ENCODE measurements at regions not wholly inside any gene's neighbourhood (a gene's known extent, or its start where the extent isn't known, plus 50 kb on each side); places are given as distances from the start of the nearest gene placed in this dataset.

DNA sequence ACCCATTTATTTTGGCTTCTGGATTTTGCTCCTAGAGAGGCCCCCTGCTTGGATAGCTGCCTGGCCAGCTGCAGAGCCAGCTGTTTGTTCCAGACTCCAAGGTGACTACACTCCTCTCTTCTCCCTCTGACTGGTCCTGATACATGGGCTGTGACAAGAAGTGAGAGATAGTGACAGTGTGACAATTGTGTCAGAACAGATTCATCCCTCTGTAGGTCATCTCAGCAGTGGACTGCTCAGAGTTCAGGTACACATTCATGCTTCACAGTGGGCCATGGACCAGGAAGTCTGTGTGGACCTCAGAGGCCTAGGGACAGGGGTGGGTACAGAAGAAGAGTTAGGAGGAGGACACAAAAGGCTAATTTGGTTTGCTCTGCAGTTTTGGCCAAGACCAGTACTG lies 188.2 kb upstream of the MKLN1 start:
- H3K4me1 Mint-ChIP-seq (ENCODE audit: low read depth, unreplicated experiment): no peaks in the 10 kb centered on the region
- H3K27ac Mint-ChIP-seq (ENCODE audit: unreplicated experiment): no peak overlapping the region
- Histone ChIP-seq H3K36me3 (ENCODE audit: control insufficient read depth, insufficient read depth, low read length) (no peaks in the 10 kb centered on the region), H3K4me1 (no peaks in the 10 kb centered on the region), H3K27me3 (replicated peaks; ENCODE audit: control insufficient read depth, insufficient read depth, low read length) (no peaks in the 10 kb centered on the region), H3K9me3 (no peaks in the 10 kb centered on the region), H3K4me3 (ENCODE audit: low read depth, low read length) (no peak overlapping the region)
- TF ChIP-seq, protein P1, sequence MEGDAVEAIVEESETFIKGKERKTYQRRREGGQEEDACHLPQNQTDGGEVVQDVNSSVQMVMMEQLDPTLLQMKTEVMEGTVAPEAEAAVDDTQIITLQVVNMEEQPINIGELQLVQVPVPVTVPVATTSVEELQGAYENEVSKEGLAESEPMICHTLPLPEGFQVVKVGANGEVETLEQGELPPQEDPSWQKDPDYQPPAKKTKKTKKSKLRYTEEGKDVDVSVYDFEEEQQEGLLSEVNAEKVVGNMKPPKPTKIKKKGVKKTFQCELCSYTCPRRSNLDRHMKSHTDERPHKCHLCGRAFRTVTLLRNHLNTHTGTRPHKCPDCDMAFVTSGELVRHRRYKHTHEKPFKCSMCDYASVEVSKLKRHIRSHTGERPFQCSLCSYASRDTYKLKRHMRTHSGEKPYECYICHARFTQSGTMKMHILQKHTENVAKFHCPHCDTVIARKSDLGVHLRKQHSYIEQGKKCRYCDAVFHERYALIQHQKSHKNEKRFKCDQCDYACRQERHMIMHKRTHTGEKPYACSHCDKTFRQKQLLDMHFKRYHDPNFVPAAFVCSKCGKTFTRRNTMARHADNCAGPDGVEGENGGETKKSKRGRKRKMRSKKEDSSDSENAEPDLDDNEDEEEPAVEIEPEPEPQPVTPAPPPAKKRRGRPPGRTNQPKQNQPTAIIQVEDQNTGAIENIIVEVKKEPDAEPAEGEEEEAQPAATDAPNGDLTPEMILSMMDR (IDR thresholded peaks at IDR 0.05; ENCODE audit: insufficient read depth in 1 of 2, low read depth in 1 of 2, low read length in 1 of 2, severe bottlenecking in 1 of 2, unreplicated experiment in 1 of 2): no peak
- ChIA-PET CTCF (no interaction called here), POLR2A (no interaction called here)
- no peaks in the 10 kb centered on the region for H3K36me3 Mint-ChIP-seq (ENCODE audit: insufficient read depth, unreplicated experiment)
- intact Hi-C loops (cut with micrococcal nuclease; ENCODE audit: unreplicated experiment): no loop called here
- no peak for DNase-seq
- no peaks in the 10 kb centered on the region for H3K27me3 Mint-ChIP-seq (ENCODE audit: insufficient read depth, unreplicated experiment)
- H3K4me3 Mint-ChIP-seq (ENCODE audit: unreplicated experiment): no peak overlapping the region
- BruUV-seq (replicated peaks): no TSS peak
- peaks cover 12% of the 10 kb centered on the region for H3K9me3 Mint-ChIP-seq (ENCODE audit: unreplicated experiment)

DNA sequence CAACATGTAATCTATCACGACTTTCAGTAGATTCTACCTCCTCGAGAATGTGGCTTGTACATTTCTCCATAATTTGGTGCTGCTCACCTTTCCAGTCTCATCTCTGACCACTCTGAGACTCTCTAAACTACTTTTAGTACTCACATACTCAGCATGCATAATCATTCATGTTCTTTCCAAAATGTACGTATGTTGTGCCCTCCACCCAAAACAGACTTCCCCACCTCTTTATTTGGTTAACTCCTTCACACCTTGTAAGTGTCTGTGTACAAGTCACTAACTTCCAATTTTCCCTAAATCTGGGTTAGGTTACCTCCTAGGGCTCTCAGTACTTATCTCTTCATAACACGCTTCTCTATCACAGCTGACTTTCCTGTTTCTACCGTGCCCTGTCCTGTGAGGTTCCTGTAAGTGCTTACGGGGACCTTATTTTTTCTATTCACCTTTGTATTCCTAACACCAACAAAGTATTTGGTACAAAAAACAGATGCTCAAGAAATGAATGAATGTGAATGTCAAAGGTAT lies 186.2 kb upstream of the MKLN1 start:
- Histone ChIP-seq H3K4me1 (no peaks in the 10 kb centered on the region), H3K9me3 (no peaks in the 10 kb centered on the region), H3K36me3 (ENCODE audit: control insufficient read depth, insufficient read depth, low read length) (no peaks in the 10 kb centered on the region), H3K27me3 (replicated peaks; ENCODE audit: control insufficient read depth, insufficient read depth, low read length) (no peaks in the 10 kb centered on the region), H3K4me3 (ENCODE audit: low read depth, low read length) (no peak overlapping the region)
- Mint-ChIP-seq H3K4me3 (ENCODE audit: unreplicated experiment) (no peak overlapping the region), H3K27ac (ENCODE audit: unreplicated experiment) (no peak overlapping the region), H3K27me3 (ENCODE audit: insufficient read depth, unreplicated experiment) (no peaks in the 10 kb centered on the region), H3K36me3 (ENCODE audit: insufficient read depth, unreplicated experiment) (no peaks in the 10 kb centered on the region), H3K9me3 (ENCODE audit: unreplicated experiment) (peaks cover 12% of the 10 kb centered on the region), H3K4me1 (ENCODE audit: low read depth, unreplicated experiment) (no peaks in the 10 kb centered on the region)
- POLR2A ChIA-PET: no interaction called here
- CTCF ChIA-PET: no interaction called here
- no peak for DNase-seq
- BruUV-seq (replicated peaks): no TSS peak
- intact Hi-C loops (cut with micrococcal nuclease; ENCODE audit: unreplicated experiment): no loop called here
- TF ChIP-seq, protein P1 (IDR thresholded peaks at IDR 0.05; ENCODE audit: insufficient read depth in 1 of 2, low read depth in 1 of 2, low read length in 1 of 2, severe bottlenecking in 1 of 2, unreplicated experiment in 1 of 2): no peak

DNA sequence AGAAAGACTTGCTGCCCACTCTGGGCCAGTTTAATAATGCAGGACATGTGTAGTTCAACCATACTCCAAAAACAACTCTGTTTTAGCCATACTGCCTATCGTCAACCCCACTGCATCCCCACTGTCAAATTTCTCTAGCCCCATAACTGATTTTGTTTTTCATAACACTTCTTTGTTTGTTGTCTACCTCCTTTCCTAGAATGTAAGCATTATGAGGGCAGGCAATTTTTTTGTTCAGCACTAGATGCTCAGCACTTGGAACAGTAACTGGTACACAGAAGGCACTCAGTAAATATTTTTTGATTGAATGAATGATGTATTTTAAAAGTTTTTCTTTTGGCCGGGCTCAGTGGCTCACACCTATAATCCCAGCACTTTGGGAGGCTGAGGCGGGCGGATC lies 183.8 kb upstream of the MKLN1 start:
- peaks cover 12% of the 10 kb centered on the region for H3K9me3 Mint-ChIP-seq (ENCODE audit: unreplicated experiment)
- intact Hi-C loops (cut with micrococcal nuclease; ENCODE audit: unreplicated experiment): no loop called here
- Histone ChIP-seq H3K9me3 (no peaks in the 10 kb centered on the region), H3K4me3 (ENCODE audit: low read depth, low read length) (no peak overlapping the region), H3K27me3 (replicated peaks; ENCODE audit: control insufficient read depth, insufficient read depth, low read length) (no peaks in the 10 kb centered on the region), H3K36me3 (ENCODE audit: control insufficient read depth, insufficient read depth, low read length) (no peaks in the 10 kb centered on the region), H3K4me1 (no peaks in the 10 kb centered on the region)
- peaks cover 5% of the 10 kb centered on the region for H3K27me3 Mint-ChIP-seq (ENCODE audit: insufficient read depth, unreplicated experiment)
- POLR2A ChIA-PET: no interaction called here
- H3K36me3 Mint-ChIP-seq (ENCODE audit: insufficient read depth, unreplicated experiment): no peaks in the 10 kb centered on the region
- no peaks in the 10 kb centered on the region for H3K4me1 Mint-ChIP-seq (ENCODE audit: low read depth, unreplicated experiment)
- DNase-seq: no peak
- no TSS peak for BruUV-seq (replicated peaks)
- TF ChIP-seq, protein P1 (IDR thresholded peaks at IDR 0.05; ENCODE audit: insufficient read depth in 1 of 2, low read depth in 1 of 2, low read length in 1 of 2, severe bottlenecking in 1 of 2, unreplicated experiment in 1 of 2): no peak
- H3K4me3 Mint-ChIP-seq (ENCODE audit: unreplicated experiment): no peak overlapping the region
- H3K27ac Mint-ChIP-seq (ENCODE audit: unreplicated experiment): no peak overlapping the region
- CTCF ChIA-PET: no interaction called here
